ENCODE measurements at regions not wholly inside any gene's neighbourhood (a gene's known extent, or its start where the extent isn't known, plus 50 kb on each side); places are given as distances from the start of the nearest gene placed in this dataset.

DNA sequence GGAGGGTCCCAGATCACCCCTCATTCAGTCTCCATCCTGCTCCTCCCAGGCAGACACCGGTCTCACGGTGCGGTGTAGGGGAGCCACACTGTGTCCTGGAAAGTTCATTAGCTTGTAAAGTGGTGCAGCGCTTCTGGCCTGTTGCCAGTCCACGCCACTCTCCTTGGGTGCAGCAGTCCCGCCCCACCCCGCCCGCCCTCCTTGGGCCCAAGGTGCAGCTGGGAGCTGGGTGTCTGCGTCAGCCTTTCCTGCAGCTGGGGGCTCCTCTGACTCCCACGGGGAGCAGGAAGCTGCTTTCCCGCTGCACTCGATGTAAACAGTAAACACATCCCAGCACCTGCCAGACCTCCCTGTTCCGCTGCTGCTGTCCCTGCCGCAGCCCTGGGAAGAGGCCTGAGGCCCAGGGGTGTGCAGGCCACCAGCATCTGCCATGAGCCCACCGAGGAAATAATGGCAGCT lies 53.8 kb upstream of the ASB18 start:
- ATAC-seq (ENCODE audit: insufficient number of reproducible peaks, low FRiP score, low read depth) (no peak), DNase-seq (ENCODE audit: low spot score) (no peak)
- H3K9me3 ChIP-seq: peaks cover under 1% of the 10 kb centered on the region
- no peaks in the 10 kb centered on the region for H3K4me1 ChIP-seq (ENCODE audit: control insufficient read depth in 1 of 2, low read depth in 2 of 2)
- H3K4me3 ChIP-seq: no peak overlapping the region
- no peak for TF ChIP-seq CTCF (IDR thresholded peaks at IDR 0.05)
- no peak overlapping the region for H3K27ac ChIP-seq
- no peaks in the 10 kb centered on the region for H3K36me3 ChIP-seq
- H3K27me3 ChIP-seq (replicated peaks; ENCODE audit: insufficient read depth): no peaks in the 10 kb centered on the region

DNA sequence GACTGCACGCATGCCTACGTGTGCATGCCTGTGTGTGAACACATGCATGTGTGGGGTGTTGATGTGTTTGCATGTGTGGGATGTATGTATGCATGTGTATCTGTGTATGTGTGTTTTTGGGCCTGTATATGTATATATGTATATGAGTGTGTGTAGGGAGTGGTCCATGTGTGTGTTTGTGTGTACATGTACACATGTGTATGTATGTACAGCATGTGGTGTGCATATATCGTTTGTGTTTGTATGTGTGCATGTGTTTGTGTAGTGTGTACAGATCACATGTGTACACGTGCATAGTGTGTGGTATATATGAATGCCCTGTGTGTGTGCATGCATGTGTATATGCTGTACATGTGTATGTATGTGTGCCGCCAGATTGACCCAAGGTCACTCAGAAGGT lies 54.2 kb upstream of the ASB18 start:
- Histone ChIP-seq H3K4me3 (no peak overlapping the region), H3K27ac (no peak overlapping the region), H3K9me3 (no peaks in the 10 kb centered on the region), H3K27me3 (replicated peaks; ENCODE audit: insufficient read depth) (no peaks in the 10 kb centered on the region), H3K36me3 (no peaks in the 10 kb centered on the region), H3K4me1 (ENCODE audit: control insufficient read depth in 1 of 2, low read depth in 2 of 2) (no peaks in the 10 kb centered on the region)
- DNase-seq (ENCODE audit: low spot score): no peak
- TF ChIP-seq CTCF (IDR thresholded peaks at IDR 0.05): no peak
- ATAC-seq (ENCODE audit: insufficient number of reproducible peaks, low FRiP score, low read depth): no peak

DNA sequence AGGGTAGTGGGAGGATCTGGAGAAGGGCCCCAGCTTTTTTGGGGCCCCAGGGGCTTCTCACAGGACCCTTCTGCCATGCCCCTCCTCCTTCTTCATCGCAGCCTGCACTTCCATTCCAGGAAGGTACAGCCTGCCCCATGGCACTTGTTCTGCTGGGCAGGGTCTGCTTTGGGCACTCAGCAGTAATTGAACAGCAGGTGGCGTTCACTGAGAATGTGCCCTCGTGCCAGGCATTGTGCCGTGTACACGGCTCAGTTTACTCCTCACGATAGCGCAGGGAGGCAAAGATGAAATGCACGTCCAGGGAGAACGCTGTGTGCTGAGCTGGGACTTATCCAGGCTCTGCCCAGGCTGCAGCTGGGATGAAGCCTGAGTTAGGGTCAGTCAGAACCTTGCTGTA lies 54.8 kb upstream of the ASB18 start:
- no peak for TF ChIP-seq CTCF (IDR thresholded peaks at IDR 0.05)
- ATAC-seq (ENCODE audit: insufficient number of reproducible peaks, low FRiP score, low read depth): no peak
- DNase-seq (ENCODE audit: low spot score): no peak
- no peaks in the 10 kb centered on the region for H3K9me3 ChIP-seq
- H3K27me3 ChIP-seq (replicated peaks; ENCODE audit: insufficient read depth): no peaks in the 10 kb centered on the region
- no peak overlapping the region for H3K4me3 ChIP-seq
- H3K4me1 ChIP-seq (ENCODE audit: control insufficient read depth in 1 of 2, low read depth in 2 of 2): no peaks in the 10 kb centered on the region
- H3K36me3 ChIP-seq: no peaks in the 10 kb centered on the region
- no peak overlapping the region for H3K27ac ChIP-seq

DNA sequence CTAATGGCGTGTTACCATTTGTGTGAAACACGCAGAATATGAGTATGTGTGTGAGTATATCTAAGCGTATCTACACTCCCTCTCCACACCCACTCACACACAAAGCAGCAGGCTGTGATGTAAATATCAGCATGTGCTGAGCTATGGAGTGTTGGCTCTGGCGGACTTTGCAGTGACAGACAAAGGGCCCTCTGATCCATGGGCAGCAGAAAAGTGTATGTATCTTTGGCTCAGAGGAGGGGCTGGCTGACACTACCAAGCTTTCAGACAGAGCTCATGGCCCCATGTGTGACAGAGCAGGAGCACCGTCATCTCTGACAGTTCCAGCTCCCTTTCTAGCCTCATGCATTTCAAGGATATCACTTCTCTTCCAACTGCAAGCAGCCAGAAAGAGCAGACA lies 57.2 kb upstream of the ASB18 start:
- Histone ChIP-seq H3K36me3 (no peaks in the 10 kb centered on the region), H3K4me3 (no peak overlapping the region), H3K4me1 (ENCODE audit: control insufficient read depth in 1 of 2, low read depth in 2 of 2) (no peaks in the 10 kb centered on the region), H3K9me3 (no peaks in the 10 kb centered on the region), H3K27ac (no peak overlapping the region), H3K27me3 (replicated peaks; ENCODE audit: insufficient read depth) (no peaks in the 10 kb centered on the region)
- DNase-seq (ENCODE audit: low spot score) (no peak), ATAC-seq (ENCODE audit: insufficient number of reproducible peaks, low FRiP score, low read depth) (no peak)
- TF ChIP-seq CTCF (IDR thresholded peaks at IDR 0.05): no peak

DNA sequence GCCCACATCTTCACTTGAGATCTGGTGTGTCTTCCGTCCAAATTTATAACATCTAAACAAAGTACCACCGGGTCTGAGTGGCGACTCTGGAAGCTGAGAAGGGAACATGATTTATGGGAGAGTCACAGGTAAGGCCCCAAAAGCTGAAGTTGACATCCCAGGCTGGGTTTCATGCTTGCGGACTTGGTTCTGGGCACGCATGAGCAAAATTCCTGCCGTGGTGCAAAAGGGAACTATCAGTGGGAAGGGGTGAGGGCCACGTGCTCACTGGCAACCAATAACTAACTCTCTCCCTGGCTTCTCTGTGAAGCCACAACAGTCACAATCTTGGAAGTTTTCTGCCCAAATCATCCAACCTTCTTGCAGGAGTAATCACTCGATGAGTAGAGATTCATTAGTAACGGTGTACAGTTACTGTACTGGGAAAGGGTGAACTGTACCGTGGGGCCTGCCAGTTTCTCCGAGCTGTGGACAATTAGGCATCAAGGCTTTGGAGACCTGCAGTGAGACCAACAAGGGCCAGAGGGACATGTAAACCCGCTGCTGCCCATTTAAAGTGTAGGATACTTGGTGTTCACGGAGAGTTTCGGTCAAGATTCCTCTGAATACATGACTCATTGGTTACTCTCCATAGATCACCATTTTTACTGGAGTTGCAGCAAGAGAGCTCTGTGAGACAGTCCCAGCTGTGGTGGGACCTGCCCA lies 69.4 kb upstream of the ASB18 start:
- no peak for DNase-seq (ENCODE audit: low spot score)
- ATAC-seq (ENCODE audit: insufficient number of reproducible peaks, low FRiP score, low read depth): no peak
- no peaks in the 10 kb centered on the region for H3K27me3 ChIP-seq (replicated peaks; ENCODE audit: insufficient read depth)
- peaks cover 0 to 13% of the 10 kb centered on the region in 2 donors for H3K4me1 ChIP-seq (ENCODE audit: control insufficient read depth in 1 of 2, low read depth in 2 of 2)
- peak overlapping the region in 1 of 2 donors; percentile 33 for H3K27ac ChIP-seq
- no peak for TF ChIP-seq CTCF (IDR thresholded peaks at IDR 0.05)
- no peaks in the 10 kb centered on the region for H3K9me3 ChIP-seq
- no peaks in the 10 kb centered on the region for H3K36me3 ChIP-seq
- H3K4me3 ChIP-seq: no peak overlapping the region
